ENCODE measurements at regions not wholly inside any gene's neighbourhood (a gene's known extent, or its start where the extent isn't known, plus 50 kb on each side); places are given as distances from the start of the nearest gene placed in this dataset.

DNA sequence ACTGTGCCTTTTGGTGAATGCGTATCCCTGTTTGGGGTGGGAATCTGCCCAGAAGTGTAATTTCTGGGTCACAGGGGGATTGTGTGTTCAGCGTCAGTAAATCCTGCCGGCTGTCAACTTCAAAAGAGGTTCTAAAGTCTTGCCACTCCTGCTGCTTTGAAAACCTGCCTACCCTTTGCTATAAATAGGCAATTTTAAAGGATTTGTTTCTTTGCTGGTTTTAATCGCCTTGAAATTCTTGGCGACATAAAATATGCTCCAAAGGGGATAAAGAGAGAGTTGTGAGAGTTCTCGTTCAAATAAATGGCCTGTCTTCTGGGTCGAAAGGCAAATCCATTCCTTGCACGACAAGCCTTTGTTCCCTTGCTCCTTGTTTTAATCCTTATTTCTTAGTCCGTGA, 143.4 kb downstream of the IRF8 start:
- intact Hi-C loops (cut with micrococcal nuclease; ENCODE audit: unreplicated experiment): no loop called here
- no peak overlapping the region for H3K4me2 ChIP-seq
- no peaks in the 10 kb centered on the region for H3K79me2 ChIP-seq (ENCODE audit: low read depth)
- no peaks in the 10 kb centered on the region for H3K36me3 ChIP-seq (ENCODE audit: low read depth)
- H3K27ac ChIP-seq: no peak overlapping the region
- peaks cover 89% of the 10 kb centered on the region for H3K27me3 ChIP-seq (ENCODE audit: insufficient read depth, low read depth)
- H3K4me1 ChIP-seq (replicated peaks; ENCODE audit: insufficient read depth): no peaks in the 10 kb centered on the region
- BruUV-seq (replicated peaks): no TSS peak
- no peak overlapping the region for H3K4me3 ChIP-seq
- no peaks in the 10 kb centered on the region for H3K9me2 ChIP-seq (ENCODE audit: insufficient read depth)
- no peaks in the 10 kb centered on the region for H4K20me1 ChIP-seq (ENCODE audit: insufficient read depth)
- TF ChIP-seq EZH2 (IDR thresholded peaks at IDR 0.05; ENCODE audit: low read depth): no peak
- TF ChIP-seq, protein P1, sequence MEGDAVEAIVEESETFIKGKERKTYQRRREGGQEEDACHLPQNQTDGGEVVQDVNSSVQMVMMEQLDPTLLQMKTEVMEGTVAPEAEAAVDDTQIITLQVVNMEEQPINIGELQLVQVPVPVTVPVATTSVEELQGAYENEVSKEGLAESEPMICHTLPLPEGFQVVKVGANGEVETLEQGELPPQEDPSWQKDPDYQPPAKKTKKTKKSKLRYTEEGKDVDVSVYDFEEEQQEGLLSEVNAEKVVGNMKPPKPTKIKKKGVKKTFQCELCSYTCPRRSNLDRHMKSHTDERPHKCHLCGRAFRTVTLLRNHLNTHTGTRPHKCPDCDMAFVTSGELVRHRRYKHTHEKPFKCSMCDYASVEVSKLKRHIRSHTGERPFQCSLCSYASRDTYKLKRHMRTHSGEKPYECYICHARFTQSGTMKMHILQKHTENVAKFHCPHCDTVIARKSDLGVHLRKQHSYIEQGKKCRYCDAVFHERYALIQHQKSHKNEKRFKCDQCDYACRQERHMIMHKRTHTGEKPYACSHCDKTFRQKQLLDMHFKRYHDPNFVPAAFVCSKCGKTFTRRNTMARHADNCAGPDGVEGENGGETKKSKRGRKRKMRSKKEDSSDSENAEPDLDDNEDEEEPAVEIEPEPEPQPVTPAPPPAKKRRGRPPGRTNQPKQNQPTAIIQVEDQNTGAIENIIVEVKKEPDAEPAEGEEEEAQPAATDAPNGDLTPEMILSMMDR (conservative IDR thresholded peaks at IDR 0.05): no peak
- H3F3A ChIP-seq (ENCODE audit: insufficient read depth, low read depth): no peaks in the 10 kb centered on the region
- no peak for DNase-seq
- POLR2A ChIA-PET (ENCODE audit: unreplicated experiment): no interaction called here
- no peak overlapping the region for H2AFZ ChIP-seq
- CTCF ChIA-PET: no interaction called here
- H3K9me3 ChIP-seq (ENCODE audit: insufficient read depth, low read depth): no peaks in the 10 kb centered on the region

DNA sequence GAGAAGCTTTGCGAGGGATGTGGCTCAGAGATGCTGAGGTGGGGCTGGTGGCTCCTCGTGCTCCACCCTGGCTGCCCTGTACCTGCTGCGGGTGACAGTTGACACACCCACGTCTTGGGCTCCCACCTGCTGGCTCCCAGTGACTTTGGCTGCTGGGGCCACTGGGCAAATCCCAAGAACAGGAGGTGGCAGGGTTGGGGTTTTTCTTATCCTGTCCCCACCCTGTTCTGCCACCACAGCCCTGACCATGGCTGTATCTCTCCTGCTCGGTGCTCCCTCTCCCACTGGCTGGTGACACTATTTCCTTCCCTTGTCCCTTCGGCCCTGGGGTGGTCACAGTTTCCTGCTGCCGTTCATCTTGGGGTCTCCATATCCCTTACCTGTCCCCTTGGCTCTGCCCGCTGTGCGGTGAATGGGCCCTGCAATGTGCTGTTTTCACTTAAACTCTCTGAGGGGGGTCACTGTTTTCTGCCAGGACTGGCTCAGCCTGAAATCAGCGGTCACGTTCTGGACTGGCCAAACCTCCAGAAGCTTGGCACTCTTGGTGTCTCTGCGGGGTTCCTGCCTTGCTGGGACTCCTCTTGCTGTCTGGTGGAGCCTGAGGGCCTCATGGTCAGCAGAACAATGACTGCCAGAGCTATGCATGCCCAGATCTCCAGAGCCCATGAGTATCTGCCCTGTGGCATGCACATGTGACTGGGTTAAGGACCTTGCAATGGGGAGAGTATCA, 144.2 kb downstream of the IRF8 start:
- CTCF ChIA-PET: no interaction called here
- DNase-seq: no peak
- H2AFZ ChIP-seq: no peak overlapping the region
- no peaks in the 10 kb centered on the region for H3K4me1 ChIP-seq (replicated peaks; ENCODE audit: insufficient read depth)
- intact Hi-C loops (cut with micrococcal nuclease; ENCODE audit: unreplicated experiment): no loop called here
- H3K9me2 ChIP-seq (ENCODE audit: insufficient read depth): no peaks in the 10 kb centered on the region
- no peaks in the 10 kb centered on the region for H3F3A ChIP-seq (ENCODE audit: insufficient read depth, low read depth)
- no peak overlapping the region for H3K27ac ChIP-seq
- peaks cover 89% of the 10 kb centered on the region for H3K27me3 ChIP-seq (ENCODE audit: insufficient read depth, low read depth)
- H4K20me1 ChIP-seq (ENCODE audit: insufficient read depth): no peaks in the 10 kb centered on the region
- H3K4me3 ChIP-seq: no peak overlapping the region
- POLR2A ChIA-PET (ENCODE audit: unreplicated experiment): no interaction called here
- TF ChIP-seq, protein P1 (conservative IDR thresholded peaks at IDR 0.05): no peak
- TF ChIP-seq EZH2 (IDR thresholded peaks at IDR 0.05; ENCODE audit: low read depth): no peak
- BruUV-seq (replicated peaks): no TSS peak
- no peaks in the 10 kb centered on the region for H3K36me3 ChIP-seq (ENCODE audit: low read depth)
- H3K9me3 ChIP-seq (ENCODE audit: insufficient read depth, low read depth): no peaks in the 10 kb centered on the region
- H3K4me2 ChIP-seq: no peak overlapping the region
- no peaks in the 10 kb centered on the region for H3K79me2 ChIP-seq (ENCODE audit: low read depth)

DNA sequence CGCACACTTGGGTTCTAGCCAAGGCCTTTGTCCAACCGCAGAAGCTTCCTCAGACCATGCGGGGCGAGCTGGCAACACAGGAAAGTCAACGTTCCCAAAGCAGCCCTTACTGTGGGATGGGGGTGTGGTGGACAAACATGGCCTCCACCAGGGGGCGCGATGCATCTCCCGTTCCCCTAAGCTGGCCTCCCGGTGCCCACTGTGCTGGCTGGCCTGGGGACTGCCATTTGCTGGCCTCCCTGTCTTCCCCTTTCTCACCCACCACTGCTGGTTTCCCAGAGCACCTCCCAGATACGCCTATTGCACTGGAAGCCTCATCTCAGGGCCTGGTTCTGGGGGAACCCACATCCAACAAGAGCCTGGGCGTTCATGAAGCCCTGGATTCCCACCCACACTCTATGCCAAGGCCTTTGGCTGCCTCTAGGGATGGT, 145.3 kb downstream of the IRF8 start:
- intact Hi-C loops (cut with micrococcal nuclease; ENCODE audit: unreplicated experiment): no loop called here
- ChIA-PET CTCF (no interaction called here), POLR2A (ENCODE audit: unreplicated experiment) (no interaction called here)
- Histone ChIP-seq H3K79me2 (ENCODE audit: low read depth) (no peaks in the 10 kb centered on the region), H3F3A (ENCODE audit: insufficient read depth, low read depth) (no peaks in the 10 kb centered on the region), H3K4me2 (no peak overlapping the region), H3K4me3 (no peak overlapping the region), H2AFZ (no peak overlapping the region), H3K9me2 (ENCODE audit: insufficient read depth) (no peaks in the 10 kb centered on the region), H3K9me3 (ENCODE audit: insufficient read depth, low read depth) (no peaks in the 10 kb centered on the region), H3K36me3 (ENCODE audit: low read depth) (no peaks in the 10 kb centered on the region), H4K20me1 (ENCODE audit: insufficient read depth) (no peaks in the 10 kb centered on the region), H3K4me1 (replicated peaks; ENCODE audit: insufficient read depth) (no peaks in the 10 kb centered on the region), H3K27ac (no peak overlapping the region), H3K27me3 (ENCODE audit: insufficient read depth, low read depth) (peaks cover 89% of the 10 kb centered on the region)
- DNase-seq: peak in 1 of 2 experiments; percentile 18
- no TSS peak for BruUV-seq (replicated peaks)
- TF ChIP-seq EZH2 (IDR thresholded peaks at IDR 0.05; ENCODE audit: low read depth): no peak
- TF ChIP-seq, protein P1 (conservative IDR thresholded peaks at IDR 0.05): peak; percentile 55

Measured in PC-9 (cell line).